ENCODE measurements at regions not wholly inside any gene's neighbourhood (a gene's known extent, or its start where the extent isn't known, plus 50 kb on each side); places are given as distances from the start of the nearest gene placed in this dataset.

GRCh38 chr5:77144837-77145139 is 57.7 kb upstream of the ZBED3 start:
- no peak for TF ChIP-seq POLR2A (IDR thresholded peaks at IDR 0.05)
- TF ChIP-seq, protein P1, sequence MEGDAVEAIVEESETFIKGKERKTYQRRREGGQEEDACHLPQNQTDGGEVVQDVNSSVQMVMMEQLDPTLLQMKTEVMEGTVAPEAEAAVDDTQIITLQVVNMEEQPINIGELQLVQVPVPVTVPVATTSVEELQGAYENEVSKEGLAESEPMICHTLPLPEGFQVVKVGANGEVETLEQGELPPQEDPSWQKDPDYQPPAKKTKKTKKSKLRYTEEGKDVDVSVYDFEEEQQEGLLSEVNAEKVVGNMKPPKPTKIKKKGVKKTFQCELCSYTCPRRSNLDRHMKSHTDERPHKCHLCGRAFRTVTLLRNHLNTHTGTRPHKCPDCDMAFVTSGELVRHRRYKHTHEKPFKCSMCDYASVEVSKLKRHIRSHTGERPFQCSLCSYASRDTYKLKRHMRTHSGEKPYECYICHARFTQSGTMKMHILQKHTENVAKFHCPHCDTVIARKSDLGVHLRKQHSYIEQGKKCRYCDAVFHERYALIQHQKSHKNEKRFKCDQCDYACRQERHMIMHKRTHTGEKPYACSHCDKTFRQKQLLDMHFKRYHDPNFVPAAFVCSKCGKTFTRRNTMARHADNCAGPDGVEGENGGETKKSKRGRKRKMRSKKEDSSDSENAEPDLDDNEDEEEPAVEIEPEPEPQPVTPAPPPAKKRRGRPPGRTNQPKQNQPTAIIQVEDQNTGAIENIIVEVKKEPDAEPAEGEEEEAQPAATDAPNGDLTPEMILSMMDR (IDR thresholded peaks at IDR 0.05): peak in 1 of 4 experiments; percentile 16
- no peak for TF ChIP-seq POLR2AphosphoS5 (IDR thresholded peaks at IDR 0.05)

Measured in sigmoid colon (tissue), 4 donors.